ENCODE measurements at regions not wholly inside any gene's neighbourhood (a gene's known extent, or its start where the extent isn't known, plus 50 kb on each side); places are given as distances from the start of the nearest gene placed in this dataset.

DNA sequence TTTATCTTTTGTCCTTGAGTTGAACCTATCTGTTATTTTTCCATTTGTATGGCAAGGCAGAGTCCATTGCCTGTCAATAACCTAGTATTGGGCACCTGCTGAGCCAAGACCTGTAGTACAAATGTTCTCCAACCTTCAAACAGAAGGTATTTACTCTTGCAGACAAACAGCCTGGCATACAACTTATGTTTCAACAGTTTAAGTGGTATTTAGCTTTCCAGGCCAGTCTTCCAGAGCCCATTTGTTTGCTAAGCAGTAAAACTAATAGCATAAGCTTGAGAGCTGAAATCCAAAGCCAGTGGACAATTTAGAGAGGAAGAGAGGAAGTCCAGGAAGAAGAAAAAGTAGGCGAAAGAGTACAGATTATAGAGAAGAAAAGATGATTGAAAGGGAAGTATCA, 979.3 kb downstream of the GLUD2 start:
- intact Hi-C loops (cut with micrococcal nuclease): no loop called here
- no peak overlapping the region for H3K4me3 Mint-ChIP-seq
- H3K27ac Mint-ChIP-seq: no peak overlapping the region

DNA sequence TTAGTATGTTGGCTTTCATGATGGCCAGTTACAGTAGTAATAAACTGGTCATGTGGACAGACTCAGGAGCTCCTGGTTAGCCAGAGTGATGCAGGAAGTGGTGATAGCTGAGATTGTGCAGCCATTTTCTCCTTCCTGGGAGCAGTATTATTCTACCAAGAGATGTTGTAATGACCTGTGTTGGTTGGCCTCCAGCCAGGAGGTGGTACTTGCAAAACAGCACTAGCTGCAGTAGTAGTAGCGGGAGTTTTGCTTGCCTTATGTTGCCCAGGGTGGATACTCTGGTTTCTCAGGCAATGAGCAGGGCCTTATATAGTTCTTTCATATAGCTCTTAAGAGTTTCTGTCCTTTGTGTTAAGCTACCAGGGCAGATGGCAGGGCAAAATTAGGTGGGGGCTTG, 998.8 kb downstream of the GLUD2 start:
- intact Hi-C loops (cut with micrococcal nuclease): no loop called here
- Mint-ChIP-seq H3K36me3 (ENCODE audit: low read depth) (no peaks in the 10 kb centered on the region), H3K9me3 (peaks cover 8% of the 10 kb centered on the region), H3K4me3 (no peak overlapping the region), H3K4me1 (ENCODE audit: low read depth) (no peaks in the 10 kb centered on the region), H3K27me3 (no peaks in the 10 kb centered on the region), H3K27ac (no peak overlapping the region)

More for the DNA sequence above, 979.3 kb downstream of the GLUD2 start:
- Mint-ChIP-seq H3K4me1 (ENCODE audit: low read depth) (no peaks in the 10 kb centered on the region), H3K9me3 (peaks cover 6% of the 10 kb centered on the region), H3K27me3 (no peaks in the 10 kb centered on the region), H3K36me3 (ENCODE audit: low read depth) (no peaks in the 10 kb centered on the region)

DNA sequence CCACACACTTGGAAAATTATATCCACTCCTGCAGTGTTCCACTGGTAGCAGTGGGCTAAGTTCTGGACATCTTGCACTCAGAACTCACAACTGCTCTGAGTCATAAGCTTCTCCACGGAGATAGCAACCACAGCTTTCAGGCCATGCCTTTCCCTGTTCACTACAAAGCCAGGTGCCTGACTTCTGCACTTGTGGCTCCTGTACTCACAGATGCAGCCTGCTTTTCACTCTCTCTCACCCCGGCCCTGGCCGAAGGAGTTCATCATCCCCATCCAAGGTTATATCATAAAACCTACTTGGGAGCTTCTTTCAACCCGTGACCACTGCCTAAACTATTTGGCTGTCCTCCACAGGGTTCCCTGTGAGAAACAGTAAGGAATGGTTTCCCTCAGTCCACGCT, 999.4 kb downstream of the GLUD2 start:
- no peak overlapping the region for H3K4me3 Mint-ChIP-seq
- intact Hi-C loops (cut with micrococcal nuclease): no loop called here
- no peaks in the 10 kb centered on the region for H3K4me1 Mint-ChIP-seq (ENCODE audit: low read depth)
- H3K27ac Mint-ChIP-seq: no peak overlapping the region
- no peaks in the 10 kb centered on the region for H3K27me3 Mint-ChIP-seq
- H3K9me3 Mint-ChIP-seq: peaks cover 2% of the 10 kb centered on the region
- H3K36me3 Mint-ChIP-seq (ENCODE audit: low read depth): no peaks in the 10 kb centered on the region

DNA sequence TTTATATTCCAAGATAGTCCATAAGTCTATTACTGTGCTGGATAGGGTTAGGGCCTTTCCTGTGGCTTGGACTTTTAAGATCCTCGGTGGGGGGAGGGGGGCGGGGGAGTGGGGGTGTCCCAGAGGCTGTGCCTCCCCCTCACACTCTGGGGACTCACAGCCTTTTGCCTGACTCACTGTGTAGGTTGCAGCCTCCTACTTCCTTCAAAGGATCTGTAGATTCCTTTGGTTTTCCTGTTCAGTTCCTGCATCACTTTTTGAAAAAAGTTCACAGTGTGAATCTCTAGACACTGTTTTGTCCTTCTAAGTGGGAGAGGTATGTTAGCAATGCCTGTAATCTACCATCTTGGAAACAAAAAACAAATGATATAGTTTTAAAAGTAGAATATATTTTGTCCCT, 999.9 kb downstream of the GLUD2 start:
- H3K36me3 Mint-ChIP-seq (ENCODE audit: low read depth): no peaks in the 10 kb centered on the region
- no peak overlapping the region for H3K4me3 Mint-ChIP-seq
- H3K27me3 Mint-ChIP-seq: no peaks in the 10 kb centered on the region
- no peak overlapping the region for H3K27ac Mint-ChIP-seq
- H3K9me3 Mint-ChIP-seq: no peaks in the 10 kb centered on the region
- intact Hi-C loops (cut with micrococcal nuclease): no loop called here
- H3K4me1 Mint-ChIP-seq (ENCODE audit: low read depth): no peaks in the 10 kb centered on the region

DNA sequence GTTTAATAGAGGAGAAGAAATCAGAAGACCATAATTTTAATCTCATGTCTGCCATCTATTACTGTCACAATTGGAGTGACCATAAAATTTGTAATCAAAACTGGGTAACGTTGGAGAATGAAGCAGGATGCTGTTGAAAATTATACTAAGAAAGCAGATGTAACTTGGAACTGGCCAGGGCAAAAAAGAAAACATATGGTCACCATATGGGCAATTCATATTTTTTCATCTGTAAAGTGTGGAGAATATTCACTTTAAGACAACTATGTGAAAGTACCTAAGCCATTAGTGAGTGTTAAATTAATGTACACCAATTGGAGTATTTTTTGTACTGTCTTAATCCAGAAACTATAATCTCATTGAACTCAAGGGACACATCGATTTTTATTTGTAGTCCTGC, 1008.0 kb downstream of the GLUD2 start:
- Mint-ChIP-seq H3K4me3 (no peak overlapping the region), H3K36me3 (ENCODE audit: low read depth) (no peaks in the 10 kb centered on the region), H3K27ac (no peak overlapping the region), H3K27me3 (no peaks in the 10 kb centered on the region), H3K4me1 (ENCODE audit: low read depth) (no peaks in the 10 kb centered on the region), H3K9me3 (no peaks in the 10 kb centered on the region)
- intact Hi-C loops (cut with micrococcal nuclease): no loop called here

DNA sequence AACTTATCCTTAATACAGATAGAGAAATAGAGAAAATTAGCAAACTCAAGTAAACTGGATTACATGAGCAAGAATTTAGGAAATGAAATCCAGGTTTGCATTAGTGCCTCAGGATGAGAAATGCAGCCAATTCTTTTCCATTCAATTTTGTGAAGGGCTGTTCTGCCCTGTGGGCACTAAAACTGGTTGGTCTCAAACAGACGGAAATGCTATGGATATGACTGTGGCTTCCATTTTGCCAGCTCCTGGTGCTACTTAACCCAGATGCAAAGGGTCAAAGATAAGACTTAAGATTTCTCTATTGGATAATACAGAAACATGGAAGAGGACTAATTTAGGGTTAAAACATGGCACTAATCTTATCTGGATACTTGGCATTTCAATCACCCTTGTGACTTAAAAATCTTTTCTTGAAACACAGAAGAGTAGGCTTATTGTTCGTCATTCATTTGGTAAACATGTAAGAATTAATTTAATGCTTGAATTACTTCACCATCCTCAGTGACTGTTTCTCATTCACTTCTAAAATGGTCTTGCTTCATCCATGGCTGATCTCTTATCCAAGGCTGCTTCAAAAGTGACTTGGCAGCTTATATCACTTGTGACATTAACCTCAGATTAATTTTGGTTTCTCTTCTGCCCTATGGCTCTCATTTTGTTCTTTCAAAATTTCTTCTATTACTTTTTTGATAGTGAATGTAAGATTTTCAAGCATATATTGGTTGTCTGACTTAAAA, 1008.7 kb downstream of the GLUD2 start:
- H3K9me3 Mint-ChIP-seq: no peaks in the 10 kb centered on the region
- no peaks in the 10 kb centered on the region for H3K36me3 Mint-ChIP-seq (ENCODE audit: low read depth)
- no peak overlapping the region for H3K27ac Mint-ChIP-seq
- no peaks in the 10 kb centered on the region for H3K4me1 Mint-ChIP-seq (ENCODE audit: low read depth)
- H3K4me3 Mint-ChIP-seq: no peak overlapping the region
- intact Hi-C loops (cut with micrococcal nuclease): no loop called here
- no peaks in the 10 kb centered on the region for H3K27me3 Mint-ChIP-seq

DNA sequence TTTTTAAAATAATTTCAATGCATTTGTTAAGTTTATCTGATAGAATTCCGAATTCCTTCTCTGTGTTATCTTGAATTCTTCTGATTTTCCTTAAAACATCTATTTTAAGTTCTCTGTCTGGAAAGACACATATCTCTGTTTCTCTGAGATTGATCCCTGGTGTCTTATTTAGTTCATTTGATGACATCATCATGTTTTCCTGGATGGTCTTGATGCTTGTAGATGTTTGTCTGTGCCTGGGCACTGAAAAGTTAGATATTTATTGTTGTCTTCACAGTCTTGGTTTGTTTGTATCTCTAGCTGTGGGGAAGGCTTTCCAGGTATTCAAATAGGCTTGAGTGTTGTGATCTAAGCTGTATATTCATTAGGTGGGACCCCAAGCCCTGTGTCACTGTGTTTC, 1028.8 kb downstream of the GLUD2 start:
- Mint-ChIP-seq H3K36me3 (ENCODE audit: low read depth) (no peaks in the 10 kb centered on the region), H3K4me3 (no peak overlapping the region), H3K27me3 (no peaks in the 10 kb centered on the region), H3K27ac (no peak overlapping the region), H3K9me3 (peaks cover 21% of the 10 kb centered on the region), H3K4me1 (ENCODE audit: low read depth) (no peaks in the 10 kb centered on the region)
- intact Hi-C loops (cut with micrococcal nuclease): no loop called here

DNA sequence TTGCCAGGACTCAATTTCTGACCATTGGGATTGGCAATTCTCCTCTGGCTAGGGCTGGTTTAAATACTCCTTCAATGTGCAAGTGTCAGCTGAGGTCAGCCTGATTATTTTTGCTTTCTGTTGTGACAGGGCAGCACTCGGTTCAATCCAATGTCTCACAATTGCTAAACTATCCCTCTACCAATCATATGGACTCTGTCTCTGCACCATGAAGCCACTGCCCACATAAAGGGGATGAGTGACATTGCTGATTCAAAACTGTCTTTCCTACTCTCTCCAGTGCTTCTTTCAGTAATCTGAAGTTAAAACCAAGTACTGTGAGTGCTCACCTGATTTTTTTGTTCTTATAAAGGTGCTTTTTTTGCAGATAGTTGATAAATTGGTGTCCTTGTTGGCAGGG, 1030.7 kb downstream of the GLUD2 start:
- Mint-ChIP-seq H3K4me3 (no peak overlapping the region), H3K4me1 (ENCODE audit: low read depth) (no peaks in the 10 kb centered on the region), H3K9me3 (peaks cover 21% of the 10 kb centered on the region), H3K27ac (no peak overlapping the region), H3K36me3 (ENCODE audit: low read depth) (no peaks in the 10 kb centered on the region), H3K27me3 (no peaks in the 10 kb centered on the region)
- intact Hi-C loops (cut with micrococcal nuclease): no loop called here

DNA sequence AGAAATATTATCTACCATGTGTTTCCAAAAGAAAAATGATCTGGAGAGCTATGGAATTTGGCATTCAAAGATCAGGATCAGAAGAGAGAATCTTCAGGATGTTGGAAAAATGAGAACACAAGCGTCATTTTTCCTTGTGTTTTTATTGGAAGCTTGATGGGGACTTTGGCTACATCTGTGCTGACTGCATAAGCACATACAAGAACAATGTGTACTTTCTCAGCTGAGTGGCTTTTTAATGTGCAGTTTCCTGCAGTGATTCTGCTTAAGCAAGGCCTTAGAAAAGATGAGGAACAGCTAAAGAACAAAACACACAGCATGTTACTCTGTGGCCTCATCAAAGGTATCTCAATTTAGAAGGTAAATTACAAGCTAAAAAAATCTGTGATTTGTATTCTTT, 1039.9 kb downstream of the GLUD2 start:
- H3K4me1 Mint-ChIP-seq (ENCODE audit: low read depth): no peaks in the 10 kb centered on the region

DNA sequence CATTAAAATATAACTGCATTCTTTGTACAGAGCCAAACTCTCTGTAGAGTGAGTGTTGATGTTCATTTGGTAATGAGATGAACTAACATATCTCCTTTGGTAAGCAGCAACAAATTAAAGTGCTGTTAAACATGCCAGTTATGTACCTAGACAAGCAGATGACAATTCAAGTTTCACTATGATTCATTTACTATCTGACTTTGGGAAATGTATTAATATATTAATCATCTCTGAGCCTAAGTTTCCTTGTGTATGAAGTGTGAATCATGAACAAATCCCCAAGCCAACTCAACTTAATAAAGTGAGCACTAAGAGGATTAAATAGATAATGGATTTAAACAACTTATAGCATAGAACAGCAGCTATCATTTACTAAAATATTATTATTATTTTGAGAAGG, 1044.2 kb downstream of the GLUD2 start:
- H3K27me3 Mint-ChIP-seq: no peaks in the 10 kb centered on the region
- H3K27ac Mint-ChIP-seq: no peak overlapping the region
- no peak overlapping the region for H3K4me3 Mint-ChIP-seq
- no peaks in the 10 kb centered on the region for H3K36me3 Mint-ChIP-seq (ENCODE audit: low read depth)
- intact Hi-C loops (cut with micrococcal nuclease): no loop called here
- H3K4me1 Mint-ChIP-seq (ENCODE audit: low read depth): no peaks in the 10 kb centered on the region
- H3K9me3 Mint-ChIP-seq: peaks cover 20% of the 10 kb centered on the region

More for the DNA sequence above, 1039.9 kb downstream of the GLUD2 start:
- peaks cover 8% of the 10 kb centered on the region for H3K9me3 Mint-ChIP-seq
- no peaks in the 10 kb centered on the region for H3K27me3 Mint-ChIP-seq
- no peak overlapping the region for H3K4me3 Mint-ChIP-seq
- intact Hi-C loops (cut with micrococcal nuclease): no loop called here
- no peak overlapping the region for H3K27ac Mint-ChIP-seq
- H3K36me3 Mint-ChIP-seq (ENCODE audit: low read depth): no peaks in the 10 kb centered on the region

DNA sequence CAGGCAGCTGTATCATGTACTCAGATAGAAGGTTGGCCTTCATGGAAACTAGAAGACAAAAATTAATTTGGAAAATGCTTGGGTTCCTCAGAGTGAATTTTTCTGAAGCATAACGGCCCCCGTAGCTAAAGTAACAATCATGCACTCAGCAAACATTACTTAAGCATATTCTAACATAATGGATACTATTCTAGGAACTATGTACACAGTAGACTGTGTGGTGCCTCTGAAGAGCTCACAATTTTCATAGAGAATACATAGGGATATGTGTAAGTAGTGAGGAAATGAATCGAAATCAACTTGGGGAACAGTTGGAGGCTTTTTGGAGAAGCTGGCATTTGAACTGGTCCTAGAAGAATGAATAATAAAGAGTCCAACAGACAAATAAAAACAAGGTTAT, 1045.0 kb downstream of the GLUD2 start:
- intact Hi-C loops (cut with micrococcal nuclease): no loop called here
- H3K4me3 Mint-ChIP-seq: no peak overlapping the region
- H3K36me3 Mint-ChIP-seq (ENCODE audit: low read depth): no peaks in the 10 kb centered on the region
- H3K4me1 Mint-ChIP-seq (ENCODE audit: low read depth): no peaks in the 10 kb centered on the region
- no peaks in the 10 kb centered on the region for H3K27me3 Mint-ChIP-seq
- no peak overlapping the region for H3K27ac Mint-ChIP-seq
- H3K9me3 Mint-ChIP-seq: peaks cover 25% of the 10 kb centered on the region

DNA sequence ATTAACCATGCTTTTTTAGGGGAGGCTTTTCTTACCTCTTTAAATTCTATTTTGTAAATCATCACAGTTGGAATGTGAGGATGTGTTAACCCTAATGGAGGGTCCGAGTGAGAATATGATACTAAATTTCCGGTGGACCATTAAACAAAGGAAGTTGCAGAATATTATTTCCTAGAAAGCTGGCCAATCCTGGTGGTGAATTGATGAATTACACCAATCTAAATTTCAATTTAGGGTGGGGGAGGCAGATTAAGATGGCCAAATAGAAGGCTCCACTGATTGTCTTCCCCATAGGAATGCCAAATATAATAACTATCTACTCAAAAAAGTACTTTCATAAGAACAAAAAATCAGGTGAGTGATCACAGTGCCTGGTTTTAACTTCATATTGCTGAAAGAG, 1045.6 kb downstream of the GLUD2 start:
- H3K4me1 Mint-ChIP-seq (ENCODE audit: low read depth): no peaks in the 10 kb centered on the region
- no peaks in the 10 kb centered on the region for H3K36me3 Mint-ChIP-seq (ENCODE audit: low read depth)
- no peak overlapping the region for H3K27ac Mint-ChIP-seq
- no peak overlapping the region for H3K4me3 Mint-ChIP-seq
- no peaks in the 10 kb centered on the region for H3K27me3 Mint-ChIP-seq
- H3K9me3 Mint-ChIP-seq: peaks cover 31% of the 10 kb centered on the region
- intact Hi-C loops (cut with micrococcal nuclease): no loop called here

DNA sequence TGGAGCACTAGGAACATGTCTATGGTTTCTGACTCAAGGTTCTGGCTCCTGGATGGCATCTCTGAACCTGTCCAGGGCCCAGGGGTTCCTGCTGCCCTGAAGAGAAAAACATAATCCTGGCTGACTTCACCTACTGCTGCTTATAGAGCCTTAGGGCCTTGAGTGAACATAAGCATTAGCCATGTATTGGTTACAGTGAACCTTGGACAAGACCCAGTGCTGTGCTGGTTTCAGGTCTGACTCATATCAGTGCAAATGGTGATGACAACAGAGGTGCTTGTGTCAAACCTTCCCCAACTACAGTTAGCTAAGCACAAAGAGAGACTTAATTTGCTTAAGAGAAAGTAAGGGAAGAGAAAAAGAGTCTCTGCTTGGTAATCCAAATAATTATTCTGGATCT, 1047.2 kb downstream of the GLUD2 start:
- no peak overlapping the region for H3K27ac Mint-ChIP-seq
- H3K4me1 Mint-ChIP-seq (ENCODE audit: low read depth): no peaks in the 10 kb centered on the region
- H3K4me3 Mint-ChIP-seq: no peak overlapping the region
- intact Hi-C loops (cut with micrococcal nuclease): no loop called here
- no peaks in the 10 kb centered on the region for H3K36me3 Mint-ChIP-seq (ENCODE audit: low read depth)
- H3K9me3 Mint-ChIP-seq: peaks cover 32% of the 10 kb centered on the region
- H3K27me3 Mint-ChIP-seq: no peaks in the 10 kb centered on the region

DNA sequence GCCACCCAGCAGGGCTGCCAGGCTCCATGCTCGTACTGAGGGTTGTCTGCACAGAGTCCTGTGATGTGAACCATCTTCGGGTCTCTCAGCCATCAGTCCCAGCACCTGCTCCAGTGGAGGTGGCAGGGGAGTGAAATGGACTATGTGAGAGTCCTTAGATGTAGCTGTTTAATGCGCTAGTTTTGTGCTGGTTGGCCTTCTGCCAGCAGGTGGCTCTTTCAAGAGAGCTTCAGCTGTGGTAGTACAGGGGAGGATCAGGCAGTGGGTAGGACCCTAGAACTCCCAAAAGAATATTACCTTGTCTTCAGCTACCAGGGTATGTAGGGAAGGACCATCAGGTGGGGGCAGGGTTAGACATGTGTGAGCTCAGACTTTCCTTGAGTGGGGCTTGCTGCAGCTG, 1066.0 kb downstream of the GLUD2 start:
- Mint-ChIP-seq H3K4me1 (ENCODE audit: low read depth) (no peaks in the 10 kb centered on the region), H3K4me3 (no peak overlapping the region), H3K36me3 (ENCODE audit: low read depth) (no peaks in the 10 kb centered on the region), H3K27me3 (no peaks in the 10 kb centered on the region), H3K27ac (no peak overlapping the region), H3K9me3 (peaks cover 18% of the 10 kb centered on the region)
- intact Hi-C loops (cut with micrococcal nuclease): no loop called here

DNA sequence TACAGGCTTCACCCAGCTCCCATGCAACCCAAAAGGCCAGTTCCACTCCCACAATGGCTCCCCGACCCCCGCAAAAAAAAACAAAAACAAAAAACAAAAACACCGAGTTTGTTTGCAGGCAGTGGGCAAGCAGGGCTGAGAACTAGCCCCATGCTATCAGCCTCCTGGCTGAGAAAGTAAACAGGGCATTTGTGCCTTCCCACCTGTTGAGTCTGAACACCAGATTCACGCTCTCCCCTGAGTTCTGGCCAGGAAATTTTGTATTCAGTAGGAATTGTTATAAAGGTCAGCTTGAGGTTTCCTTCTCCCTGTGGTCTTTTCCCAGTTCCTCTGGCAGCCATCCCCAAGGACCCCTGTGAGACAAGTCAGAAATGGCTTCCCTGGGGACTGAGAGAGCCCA, 1066.5 kb downstream of the GLUD2 start:
- Mint-ChIP-seq H3K36me3 (ENCODE audit: low read depth) (no peaks in the 10 kb centered on the region), H3K4me3 (no peak overlapping the region), H3K9me3 (peaks cover 18% of the 10 kb centered on the region), H3K27ac (no peak overlapping the region), H3K27me3 (no peaks in the 10 kb centered on the region), H3K4me1 (ENCODE audit: low read depth) (no peaks in the 10 kb centered on the region)
- intact Hi-C loops (cut with micrococcal nuclease): no loop called here
